ENCODE measurements at regions not wholly inside any gene's neighbourhood (a gene's known extent, or its start where the extent isn't known, plus 50 kb on each side); places are given as distances from the start of the nearest gene placed in this dataset.

GRCh38 chr18:73939391-73939790 lies 208.2 kb downstream of the FBXO15 start:
- no peak for DNase-seq
- WGBS, 2 experiments (ENCODE audit: insufficient coverage in 1 of 2, insufficient read length in 1 of 2), result 91 to 100% methylated on average over 4 to 5 of the region's 5 CpGs
- no peak overlapping the region for H3K4me3 Mint-ChIP-seq
- H3K27ac ChIP-seq (ENCODE audit: low read depth, low read length), result no peak overlapping the region
- no peak overlapping the region for H3K27ac Mint-ChIP-seq
- H3K4me3 ChIP-seq (ENCODE audit: low read length), result no peak overlapping the region
- H3K9ac ChIP-seq (ENCODE audit: extremely low read depth, low read length, poor library complexity, severe bottlenecking), result no peak overlapping the region
- H3K36me3 ChIP-seq (ENCODE audit: control insufficient read depth, insufficient read depth, low read length), result no peaks in the 10 kb centered on the region
- no peaks in the 10 kb centered on the region for H3K4me1 Mint-ChIP-seq
- no peak for TF ChIP-seq CTCF (conservative IDR thresholded peaks at IDR 0.05)
- no peaks in the 10 kb centered on the region for H3K9me3 ChIP-seq (ENCODE audit: control insufficient read depth, low read length)
- no peaks in the 10 kb centered on the region for H3K36me3 Mint-ChIP-seq (ENCODE audit: low read depth)
- peaks cover 3% of the 10 kb centered on the region for H3K27me3 Mint-ChIP-seq (ENCODE audit: insufficient read depth)
- no peaks in the 10 kb centered on the region for H3K4me1 ChIP-seq (ENCODE audit: control insufficient read depth, insufficient read depth, low read length)
- no peaks in the 10 kb centered on the region for H3K27me3 ChIP-seq (ENCODE audit: control insufficient read depth, insufficient read depth, low read length, poor library complexity, severe bottlenecking)
- no peaks in the 10 kb centered on the region for H3K9me3 Mint-ChIP-seq

GRCh38 chr18:73933685-73934084 lies 213.9 kb downstream of the FBXO15 start:
- no peak for DNase-seq
- H3K27me3 Mint-ChIP-seq (ENCODE audit: insufficient read depth), result peaks cover 1% of the 10 kb centered on the region
- WGBS, 2 experiments (ENCODE audit: insufficient coverage in 1 of 2, insufficient read length in 1 of 2), result 87 to 94% methylated on average over 3 of the region's 3 CpGs
- Histone ChIP-seq H3K4me1 (ENCODE audit: control insufficient read depth, insufficient read depth, low read length) (no peaks in the 10 kb centered on the region), H3K9ac (ENCODE audit: extremely low read depth, low read length, poor library complexity, severe bottlenecking) (no peak overlapping the region), H3K9me3 (ENCODE audit: control insufficient read depth, low read length) (no peaks in the 10 kb centered on the region), H3K27ac (ENCODE audit: low read depth, low read length) (no peak overlapping the region), H3K27me3 (ENCODE audit: control insufficient read depth, insufficient read depth, low read length, poor library complexity, severe bottlenecking) (no peaks in the 10 kb centered on the region), H3K36me3 (ENCODE audit: control insufficient read depth, insufficient read depth, low read length) (no peaks in the 10 kb centered on the region), H3K4me3 (ENCODE audit: low read length) (no peak overlapping the region)
- no peak overlapping the region for H3K27ac Mint-ChIP-seq
- no peaks in the 10 kb centered on the region for H3K36me3 Mint-ChIP-seq (ENCODE audit: low read depth)
- no peaks in the 10 kb centered on the region for H3K4me1 Mint-ChIP-seq
- no peak overlapping the region for H3K4me3 Mint-ChIP-seq
- no peaks in the 10 kb centered on the region for H3K9me3 Mint-ChIP-seq
- no peak for TF ChIP-seq CTCF (conservative IDR thresholded peaks at IDR 0.05)

GRCh38 chr18:73932976-73933375 lies 214.7 kb downstream of the FBXO15 start:
- DNase-seq, result no peak
- 81 to 85% methylated on average over 3 to 4 of the region's 4 CpGs for WGBS, 2 experiments (ENCODE audit: insufficient coverage in 1 of 2, insufficient read length in 1 of 2)
- Mint-ChIP-seq H3K27me3 (ENCODE audit: insufficient read depth) (peaks cover 1% of the 10 kb centered on the region), H3K36me3 (ENCODE audit: low read depth) (no peaks in the 10 kb centered on the region), H3K27ac (no peak overlapping the region), H3K9me3 (no peaks in the 10 kb centered on the region), H3K4me3 (no peak overlapping the region), H3K4me1 (no peaks in the 10 kb centered on the region)
- Histone ChIP-seq H3K36me3 (ENCODE audit: control insufficient read depth, insufficient read depth, low read length) (no peaks in the 10 kb centered on the region), H3K27ac (ENCODE audit: low read depth, low read length) (no peak overlapping the region), H3K4me1 (ENCODE audit: control insufficient read depth, insufficient read depth, low read length) (no peaks in the 10 kb centered on the region), H3K9me3 (ENCODE audit: control insufficient read depth, low read length) (no peaks in the 10 kb centered on the region), H3K4me3 (ENCODE audit: low read length) (no peak overlapping the region), H3K27me3 (ENCODE audit: control insufficient read depth, insufficient read depth, low read length, poor library complexity, severe bottlenecking) (no peaks in the 10 kb centered on the region), H3K9ac (ENCODE audit: extremely low read depth, low read length, poor library complexity, severe bottlenecking) (no peak overlapping the region)
- no peak for TF ChIP-seq CTCF (conservative IDR thresholded peaks at IDR 0.05)
